GM12801 (cell line): ENCODE measurements at regions not wholly inside any gene's neighbourhood (a gene's known extent, or its start where the extent isn't known, plus 50 kb on each side); places are given as distances from the start of the nearest gene placed in this dataset.

Experiments
- TF ChIP-seq, protein P1 (sequence below): IDR thresholded peaks from one replicate; pipeline ENCODE4 v1.5.1; 2011; ENCODE audit warnings: control low read depth; ENCODE audit not compliant: insufficient read length; ENCODE audit errors: extremely low read depth

- TF ChIP-seq, protein P1, sequence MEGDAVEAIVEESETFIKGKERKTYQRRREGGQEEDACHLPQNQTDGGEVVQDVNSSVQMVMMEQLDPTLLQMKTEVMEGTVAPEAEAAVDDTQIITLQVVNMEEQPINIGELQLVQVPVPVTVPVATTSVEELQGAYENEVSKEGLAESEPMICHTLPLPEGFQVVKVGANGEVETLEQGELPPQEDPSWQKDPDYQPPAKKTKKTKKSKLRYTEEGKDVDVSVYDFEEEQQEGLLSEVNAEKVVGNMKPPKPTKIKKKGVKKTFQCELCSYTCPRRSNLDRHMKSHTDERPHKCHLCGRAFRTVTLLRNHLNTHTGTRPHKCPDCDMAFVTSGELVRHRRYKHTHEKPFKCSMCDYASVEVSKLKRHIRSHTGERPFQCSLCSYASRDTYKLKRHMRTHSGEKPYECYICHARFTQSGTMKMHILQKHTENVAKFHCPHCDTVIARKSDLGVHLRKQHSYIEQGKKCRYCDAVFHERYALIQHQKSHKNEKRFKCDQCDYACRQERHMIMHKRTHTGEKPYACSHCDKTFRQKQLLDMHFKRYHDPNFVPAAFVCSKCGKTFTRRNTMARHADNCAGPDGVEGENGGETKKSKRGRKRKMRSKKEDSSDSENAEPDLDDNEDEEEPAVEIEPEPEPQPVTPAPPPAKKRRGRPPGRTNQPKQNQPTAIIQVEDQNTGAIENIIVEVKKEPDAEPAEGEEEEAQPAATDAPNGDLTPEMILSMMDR = no peak
These were observed 84.6 kb upstream of the ANXA1 start for GRCh38 chr9:73067074-73067473.

DNA sequence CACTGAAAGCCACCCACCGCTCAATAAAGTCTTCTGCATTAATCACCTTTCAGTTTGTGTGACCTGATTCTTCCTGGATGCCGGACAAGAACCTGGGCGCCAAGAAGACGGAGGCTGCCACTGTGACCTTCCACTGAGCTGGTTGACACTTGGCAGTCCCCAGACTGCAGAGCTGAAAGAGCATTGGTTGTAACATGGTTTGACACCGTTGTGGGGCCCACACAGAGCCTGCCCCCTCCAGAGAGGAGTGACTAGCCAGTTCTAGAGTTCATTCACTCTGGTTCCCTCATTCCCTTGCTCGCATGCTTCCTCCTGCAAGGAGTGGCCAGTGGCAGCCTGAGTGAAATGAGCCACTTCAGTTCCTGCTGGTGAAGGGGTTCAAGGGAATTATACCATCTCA, 86.2 kb upstream of the ANXA1 start:
- TF ChIP-seq, protein P1 = no peak

- TF ChIP-seq, protein P1 = no peak
These were observed 87.3 kb upstream of the ANXA1 start for GRCh38 chr9:73064315-73064714.

DNA sequence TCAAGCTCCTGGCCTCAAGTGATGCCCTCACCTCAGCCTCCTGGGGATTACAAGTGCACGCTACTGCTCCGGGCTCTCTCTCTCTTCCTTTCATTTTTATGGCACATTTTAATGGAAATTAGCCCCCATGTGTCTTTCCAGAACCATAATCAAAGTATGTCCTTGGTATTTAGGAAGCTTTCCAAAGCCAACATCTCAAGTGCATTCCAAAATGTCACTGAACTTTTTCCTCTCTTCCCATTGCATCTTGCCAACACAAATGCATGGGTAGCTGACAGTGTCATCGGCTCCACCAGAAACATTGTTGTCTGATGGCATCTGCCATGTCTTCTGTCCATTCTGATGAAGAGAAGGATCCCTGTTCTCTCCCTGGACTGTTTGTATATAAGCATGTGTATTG, 90.5 kb upstream of the ANXA1 start:
- TF ChIP-seq, protein P1 = no peak

DNA sequence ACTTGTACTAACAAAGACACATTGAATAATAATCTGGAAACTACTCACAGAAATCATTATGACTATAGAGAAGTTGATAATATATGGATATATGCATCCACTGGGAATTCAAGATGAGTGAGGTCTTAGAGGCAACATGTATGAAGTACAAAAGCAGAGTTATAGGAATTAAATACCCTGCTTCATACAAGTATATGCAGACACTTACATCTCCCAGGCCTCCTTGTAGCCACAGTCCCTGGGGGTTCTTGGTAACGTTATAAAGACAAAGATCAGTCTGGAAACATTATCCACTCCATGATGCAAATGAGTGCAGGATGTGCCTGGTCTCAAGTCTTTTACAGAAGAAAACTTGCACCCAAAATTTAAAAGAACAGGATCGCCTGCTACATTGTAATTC, 92.4 kb upstream of the ANXA1 start:
- TF ChIP-seq, protein P1 = no peak

DNA sequence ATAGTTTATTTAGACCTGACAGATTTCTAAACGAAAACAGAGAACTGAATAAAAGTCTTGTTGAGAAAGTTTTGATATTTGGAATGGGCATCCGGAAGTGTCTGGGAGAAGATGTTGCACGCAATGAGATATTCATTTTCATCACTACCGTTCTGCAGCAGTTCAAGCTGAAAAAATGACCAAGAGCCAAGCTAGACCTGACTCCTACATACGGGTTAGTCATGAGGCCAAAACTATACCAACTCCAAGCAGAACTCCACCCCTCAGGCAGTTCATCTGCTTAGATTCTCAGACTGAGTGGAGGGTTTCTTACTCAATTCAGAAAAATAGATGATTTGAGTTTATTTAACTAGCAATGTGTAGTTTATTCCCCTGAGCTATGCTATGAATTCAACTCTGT, 95.4 kb upstream of the ANXA1 start:
- TF ChIP-seq, protein P1 = no peak

- TF ChIP-seq, protein P1 = no peak
These were observed 97.6 kb upstream of the ANXA1 start for GRCh38 chr9:73054091-73054490.

DNA sequence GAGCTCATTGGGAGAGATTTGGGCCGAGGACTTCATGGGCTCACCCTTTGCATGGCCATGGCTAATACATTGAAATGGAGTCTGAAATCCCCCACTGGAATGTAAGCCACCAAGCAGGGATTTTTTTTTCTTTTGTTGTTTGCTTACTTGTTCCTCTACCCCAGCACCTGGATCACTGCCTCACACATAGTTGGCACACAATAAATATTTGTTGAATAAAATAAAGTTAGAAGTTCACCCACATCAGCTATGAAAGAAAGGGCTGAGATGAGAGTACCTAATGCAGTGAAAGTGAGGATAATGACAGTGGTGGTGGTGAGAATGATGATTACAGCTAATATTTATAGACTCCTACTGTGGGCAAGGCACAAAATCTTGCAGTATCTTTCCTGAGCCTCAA, 98.1 kb upstream of the ANXA1 start:
- TF ChIP-seq, protein P1 = no peak
